Fibroblast of villous mesenchyme (primary cell): ENCODE measurements at regions not wholly inside any gene's neighbourhood (a gene's known extent, or its start where the extent isn't known, plus 50 kb on each side); places are given as distances from the start of the nearest gene placed in this dataset.
A peak's percentile ranks its signal among the peaks of the same experiment; 100 is the strongest.

Source experiments
- DNase-seq: peaks from one replicate; pipeline ENCODE4 v3.0.0-alpha.2; 2010; ENCODE audit warnings: low read depth
- H3K4me3 ChIP-seq: 2 replicates; pipeline ENCODE4 v1.5.1; 2011; ENCODE audit warnings: low read depth, mild to moderate bottlenecking, low read length
- TF ChIP-seq, protein P1 (sequence below): IDR thresholded peaks from 2 replicates; pipeline ENCODE4 v1.5.1; 2012; ENCODE audit warnings: low read depth, mild to moderate bottlenecking, low read length; ENCODE audit not compliant: insufficient read depth

DNA sequence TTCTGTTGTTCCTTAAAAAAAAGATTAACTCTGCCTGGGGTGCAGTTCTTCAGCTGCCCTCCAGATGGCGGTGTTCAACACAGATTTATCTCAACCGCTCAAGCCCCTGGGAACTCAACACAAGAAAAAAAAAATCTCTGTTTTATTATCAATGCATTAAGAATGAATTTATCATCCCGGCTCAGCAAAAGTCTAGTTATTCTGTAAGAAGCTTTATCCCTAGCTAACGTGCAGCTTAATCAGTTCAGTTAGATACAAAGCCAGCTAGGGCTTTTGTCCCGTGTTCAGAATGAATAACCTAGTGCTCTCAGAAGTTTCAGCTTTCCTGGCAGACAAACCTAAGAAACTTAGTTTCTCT lies 475.9 kb upstream of the CCL2 start:
- no peak overlapping the region for H3K4me3 ChIP-seq
- TF ChIP-seq, protein P1, sequence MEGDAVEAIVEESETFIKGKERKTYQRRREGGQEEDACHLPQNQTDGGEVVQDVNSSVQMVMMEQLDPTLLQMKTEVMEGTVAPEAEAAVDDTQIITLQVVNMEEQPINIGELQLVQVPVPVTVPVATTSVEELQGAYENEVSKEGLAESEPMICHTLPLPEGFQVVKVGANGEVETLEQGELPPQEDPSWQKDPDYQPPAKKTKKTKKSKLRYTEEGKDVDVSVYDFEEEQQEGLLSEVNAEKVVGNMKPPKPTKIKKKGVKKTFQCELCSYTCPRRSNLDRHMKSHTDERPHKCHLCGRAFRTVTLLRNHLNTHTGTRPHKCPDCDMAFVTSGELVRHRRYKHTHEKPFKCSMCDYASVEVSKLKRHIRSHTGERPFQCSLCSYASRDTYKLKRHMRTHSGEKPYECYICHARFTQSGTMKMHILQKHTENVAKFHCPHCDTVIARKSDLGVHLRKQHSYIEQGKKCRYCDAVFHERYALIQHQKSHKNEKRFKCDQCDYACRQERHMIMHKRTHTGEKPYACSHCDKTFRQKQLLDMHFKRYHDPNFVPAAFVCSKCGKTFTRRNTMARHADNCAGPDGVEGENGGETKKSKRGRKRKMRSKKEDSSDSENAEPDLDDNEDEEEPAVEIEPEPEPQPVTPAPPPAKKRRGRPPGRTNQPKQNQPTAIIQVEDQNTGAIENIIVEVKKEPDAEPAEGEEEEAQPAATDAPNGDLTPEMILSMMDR, result peak; percentile 93
- peak; percentile 63 for DNase-seq

DNA sequence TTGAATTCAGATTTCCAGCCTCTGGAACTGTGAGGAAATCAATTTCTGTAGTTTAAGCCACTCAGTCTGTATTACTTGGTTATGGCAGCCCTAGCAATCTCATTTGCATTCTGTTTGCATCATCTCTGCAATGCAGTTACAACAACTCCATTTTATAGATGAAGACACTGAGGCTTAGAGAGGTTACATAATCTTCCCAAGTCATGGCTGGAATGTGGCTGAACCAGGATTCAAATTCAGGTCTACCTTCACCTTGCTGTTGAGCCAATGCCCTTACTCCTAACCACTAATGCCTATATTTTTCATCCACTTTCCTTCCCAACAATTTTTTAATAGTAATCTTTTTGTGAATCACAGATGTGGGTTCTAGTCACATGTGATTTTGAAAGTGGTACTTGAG lies 469.8 kb upstream of the CCL2 start:
- TF ChIP-seq, protein P1, result no peak
- DNase-seq, result no peak
- H3K4me3 ChIP-seq, result no peak overlapping the region

DNA sequence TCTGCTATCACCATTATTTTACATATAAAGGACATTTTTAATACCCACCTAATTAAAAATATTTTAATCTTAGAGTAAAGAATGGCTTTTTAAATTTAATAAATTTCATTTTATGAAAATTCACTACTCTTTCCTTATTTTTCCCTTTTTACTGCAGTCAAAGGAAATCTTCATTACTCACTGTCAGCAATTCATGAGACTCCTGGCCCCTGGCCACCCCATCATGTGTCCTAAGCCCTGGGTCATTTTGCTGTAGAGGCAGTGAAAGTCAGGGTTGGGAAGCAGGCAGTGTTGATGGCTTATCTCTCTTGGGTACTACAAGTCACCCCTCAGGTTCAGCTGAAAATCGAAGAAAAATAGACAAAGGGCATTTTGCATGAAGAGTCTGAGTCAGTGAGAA lies 468.6 kb upstream of the CCL2 start:
- no peak overlapping the region for H3K4me3 ChIP-seq
- DNase-seq, result no peak

DNA sequence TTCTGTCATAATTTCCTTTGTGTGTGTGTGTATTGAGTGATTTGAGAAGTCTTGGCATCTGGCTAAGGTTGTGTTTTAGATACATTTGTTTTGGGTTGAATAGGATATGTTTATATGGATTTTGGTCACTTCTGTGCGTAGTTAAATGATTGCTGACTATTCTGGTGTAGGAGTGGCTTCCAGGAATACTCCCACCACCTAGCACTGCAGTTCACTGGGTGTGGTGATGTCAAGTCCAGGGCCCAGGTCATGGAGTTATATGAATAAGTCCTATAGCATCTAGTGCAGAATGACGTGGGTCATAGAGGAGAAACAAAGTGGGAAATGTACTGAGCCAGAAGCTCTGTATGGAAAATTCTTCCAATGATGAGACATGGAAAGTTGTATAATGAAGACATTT lies 465.4 kb upstream of the CCL2 start:
- DNase-seq, result no peak
- H3K4me3 ChIP-seq, result no peak overlapping the region
- TF ChIP-seq, protein P1, result no peak

More for the DNA sequence above, 468.6 kb upstream of the CCL2 start:
- TF ChIP-seq, protein P1, result no peak

DNA sequence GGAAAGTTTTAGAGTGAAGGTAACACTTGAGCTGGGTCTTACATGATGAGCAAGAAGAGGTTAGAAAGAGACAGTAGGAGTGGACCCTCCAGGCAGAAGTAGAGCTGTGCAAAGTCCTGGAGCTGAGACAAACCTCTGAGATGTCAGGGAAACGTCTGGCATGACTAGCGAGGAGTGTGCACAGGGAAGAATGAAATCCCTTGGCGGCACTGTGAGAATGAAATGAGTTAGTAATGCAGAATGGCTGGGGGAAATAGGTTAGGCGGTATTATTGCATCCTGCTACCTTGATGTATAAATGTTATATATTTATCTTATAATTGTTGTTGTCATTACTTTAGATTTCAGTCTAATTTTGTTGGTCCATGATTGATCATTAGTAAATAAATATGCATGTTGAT lies 457.9 kb upstream of the CCL2 start:
- TF ChIP-seq, protein P1, result no peak
- no peak for DNase-seq

DNA sequence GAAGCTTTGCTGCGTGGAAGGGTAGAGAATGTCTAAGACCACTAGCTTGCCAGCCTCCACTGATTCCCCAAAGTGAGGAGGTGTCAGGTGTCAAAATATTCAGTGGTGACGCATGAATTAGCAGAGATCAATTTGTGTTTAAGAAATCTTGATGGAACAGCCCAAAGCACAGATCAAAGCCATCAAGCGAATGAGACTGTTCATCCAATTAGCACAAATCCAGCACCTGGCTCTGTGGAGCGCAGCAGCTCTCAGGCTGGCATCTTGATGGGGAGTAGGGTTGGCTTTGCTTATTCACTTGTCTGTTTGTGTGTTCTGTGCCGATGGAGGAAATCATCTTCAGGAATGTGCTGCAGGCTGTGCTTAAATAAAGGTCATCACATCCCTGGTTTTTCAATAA lies 456.8 kb upstream of the CCL2 start:
- DNase-seq, result no peak
- H3K4me3 ChIP-seq, result no peak overlapping the region
- TF ChIP-seq, protein P1, result no peak

More for the DNA sequence above, 457.9 kb upstream of the CCL2 start:
- H3K4me3 ChIP-seq, result no peak overlapping the region
